Neural cell (in vitro differentiated cells): ENCODE measurements at regions not wholly inside any gene's neighbourhood (a gene's known extent, or its start where the extent isn't known, plus 50 kb on each side); places are given as distances from the start of the nearest gene placed in this dataset.

ENCODE experiments used
- H2AFZ ChIP-seq: fragments of 200-600, 300-800 bp; sonication (generic), shearing (Covaris generic); 2 replicates; pipeline ENCODE4 v1.6.0; 2014; ENCODE audit warnings: low read depth, mild to moderate bottlenecking, antibody characterized with exemption, low read length, moderate library complexity
- H3F3A ChIP-seq: fragments of 200-600 bp; shearing (Covaris generic); 2 replicates; pipeline ENCODE4 v1.6.1; 2016; ENCODE audit warnings: mild to moderate bottlenecking, moderate library complexity, mixed read lengths, antibody characterized with exemption, low read length; ENCODE audit not compliant: insufficient read depth, poor library complexity, severe bottlenecking
- H3K27ac ChIP-seq: fragments of 200-600, 300-800 bp; sonication (generic), shearing (Covaris generic); 2 replicates; pipeline ENCODE4 v1.5.1; 2014; ENCODE audit warnings: mild to moderate bottlenecking, low read length, moderate library complexity
- H3K27me3 ChIP-seq: fragments of 300-800, 200-600 bp; sonication (generic), shearing (Covaris generic); 2 replicates; pipeline ENCODE4 v1.6.0; 2014; ENCODE audit warnings: mild to moderate bottlenecking, low read depth, low read length, moderate library complexity; ENCODE audit not compliant: insufficient read depth
- H3K36me3 ChIP-seq: fragments of 300-800, 200-600 bp; sonication (generic), shearing (Covaris generic); 2 replicates; pipeline ENCODE4 v1.5.1; 2014; ENCODE audit warnings: mild to moderate bottlenecking, antibody characterized with exemption, low read length, moderate library complexity; ENCODE audit not compliant: insufficient read depth
- H3K4me2 ChIP-seq: fragments of 300-800, 200-600 bp; sonication (generic), shearing (Covaris generic); 2 replicates; pipeline ENCODE4 v1.6.0; 2014; ENCODE audit warnings: mild to moderate bottlenecking, low read length
- H3K4me3 ChIP-seq: fragments of 300-800, 200-600 bp; sonication (generic), shearing (Covaris generic); 2 replicates; pipeline ENCODE4 v1.5.1; 2014; ENCODE audit warnings: mild to moderate bottlenecking, low read length, moderate library complexity
- H3K79me2 ChIP-seq: fragments of 200-600 bp; shearing (Covaris generic); replicated peaks from 2 replicates; pipeline ENCODE4 v1.6.0; 2014; ENCODE audit warnings: mild to moderate bottlenecking, low read length, moderate library complexity; ENCODE audit not compliant: insufficient read depth
- H3K9ac ChIP-seq: fragments of 300-800, 200-600 bp; sonication (generic), shearing (Covaris generic); 2 replicates; pipeline ENCODE4 v1.6.1; 2016; ENCODE audit warnings: mild to moderate bottlenecking, low read length, mixed read lengths
- H3K9me2 ChIP-seq: fragments of 200-600 bp; shearing (Covaris generic); 2 replicates; pipeline ENCODE4 v1.6.1; 2016; ENCODE audit warnings: mild to moderate bottlenecking, low read length, mixed read lengths; ENCODE audit not compliant: insufficient read depth
- H3K9me3 ChIP-seq: fragments of 200-600, 300-800 bp; sonication (generic), shearing (Covaris generic); 2 replicates; pipeline ENCODE4 v1.6.1; 2016; ENCODE audit warnings: mild to moderate bottlenecking, mixed run types, low read length, moderate library complexity, mixed read lengths
- H4K20me1 ChIP-seq: fragments of 200-600 bp; shearing (Covaris generic); 2 replicates; pipeline ENCODE4 v1.6.1; 2016; ENCODE audit warnings: mild to moderate bottlenecking, mixed run types; ENCODE audit not compliant: insufficient read depth
- CTCF ChIP-seq: fragments of 450-650 bp; IDR thresholded peaks from 2 replicates; pipeline ENCODE4 v1.5.1; 2014; ENCODE audit warnings: antibody characterized with exemption, mild to moderate bottlenecking, moderate library complexity; ENCODE audit not compliant: poor library complexity, severe bottlenecking
- EP300 ChIP-seq: fragments of 450-650 bp; conservative IDR thresholded peaks from 2 replicates; pipeline ENCODE4 v1.6.1; 2014; ENCODE audit warnings: antibody characterized with exemption, mild to moderate bottlenecking, moderate library complexity; ENCODE audit not compliant: poor library complexity, severe bottlenecking
- EZH2 ChIP-seq: fragments of 200-600, 300-800 bp; shearing (Covaris generic), sonication (generic); IDR thresholded peaks from 2 replicates; pipeline ENCODE4 v1.6.1; 2014; ENCODE audit warnings: antibody characterized with exemption, low read length, borderline replicate concordance, mild to moderate bottlenecking; ENCODE audit not compliant: insufficient read depth, poor library complexity, severe bottlenecking
- MXI1 ChIP-seq: fragments of 450-650 bp; conservative IDR thresholded peaks from 2 replicates; pipeline ENCODE4 v1.6.1; 2014; ENCODE audit warnings: antibody characterized with exemption, mild to moderate bottlenecking; ENCODE audit not compliant: poor library complexity, severe bottlenecking
- POLR2AphosphoS5 ChIP-seq: IDR thresholded peaks from 2 replicates; pipeline ENCODE4 v1.6.1; 2012
- RAD21 ChIP-seq: fragments of 450-650 bp; conservative IDR thresholded peaks from 2 replicates; pipeline ENCODE4 v1.6.1; 2014; ENCODE audit warnings: antibody characterized with exemption, mild to moderate bottlenecking, moderate library complexity
- REST ChIP-seq: IDR thresholded peaks from 2 replicates; pipeline ENCODE4 v1.6.1; 2012; ENCODE audit warnings: borderline replicate concordance
- SMC3 ChIP-seq: fragments of 450-650 bp; conservative IDR thresholded peaks from 2 replicates; pipeline ENCODE4 v1.6.1; 2014; ENCODE audit warnings: antibody characterized with exemption, mild to moderate bottlenecking, moderate library complexity; ENCODE audit not compliant: poor library complexity

- H4K20me1 ChIP-seq: no peaks in the 10 kb centered on the region
- H3F3A ChIP-seq: no peaks in the 10 kb centered on the region
- TF ChIP-seq EP300 (no peak), MXI1 (no peak), POLR2AphosphoS5 (no peak), REST (no peak), RAD21 (no peak), CTCF (no peak)
- H3K9me3 ChIP-seq: no peaks in the 10 kb centered on the region
- H3K27me3 ChIP-seq: no peaks in the 10 kb centered on the region
- H3K79me2 ChIP-seq: no peaks in the 10 kb centered on the region
- H3K27ac ChIP-seq: no peak overlapping the region
- no peak overlapping the region for H3K9ac ChIP-seq
- H3K4me2 ChIP-seq: no peak overlapping the region
- no peaks in the 10 kb centered on the region for H3K36me3 ChIP-seq
- no peak overlapping the region for H3K4me3 ChIP-seq
- no peaks in the 10 kb centered on the region for H3K9me2 ChIP-seq
- H2AFZ ChIP-seq: no peak overlapping the region
Observed at GRCh38 chr13:90483906-90484305, 863.6 kb upstream of the MIR17HG start.

GRCh38 chr13:90485436-90485835, 862.1 kb upstream of the MIR17HG start:
- H3K79me2 ChIP-seq: no peaks in the 10 kb centered on the region
- H3K9ac ChIP-seq: no peak overlapping the region
- H2AFZ ChIP-seq: no peak overlapping the region
- H4K20me1 ChIP-seq: no peaks in the 10 kb centered on the region
- no peaks in the 10 kb centered on the region for H3K9me2 ChIP-seq
- H3K36me3 ChIP-seq: no peaks in the 10 kb centered on the region
- H3K27me3 ChIP-seq: no peaks in the 10 kb centered on the region
- H3K4me2 ChIP-seq: no peak overlapping the region
- no peak overlapping the region for H3K27ac ChIP-seq
- no peak overlapping the region for H3K4me3 ChIP-seq
- no peaks in the 10 kb centered on the region for H3F3A ChIP-seq
- no peak for TF ChIP-seq POLR2AphosphoS5
- TF ChIP-seq EZH2: no peak
- no peak for TF ChIP-seq MXI1
- TF ChIP-seq REST: no peak
- no peak for TF ChIP-seq CTCF
- TF ChIP-seq SMC3: no peak
- H3K9me3 ChIP-seq: no peaks in the 10 kb centered on the region
